GM12878 (cell line): ENCODE measurements at regions not wholly inside any gene's neighbourhood (a gene's known extent, or its start where the extent isn't known, plus 50 kb on each side); places are given as distances from the start of the nearest gene placed in this dataset.

Source experiments
- ETV6 ChIP-seq, 2 experiments: fragments of 450-650 bp in 1 of 2; IDR thresholded peaks in 1 of 2; conservative IDR thresholded peaks in 1 of 2; 2 replicates each; pipeline ENCODE4 v1.6.1; 2014; ENCODE audit warnings: antibody characterized with exemption in 1 of 2, borderline replicate concordance in 1 of 2, low read depth in 1 of 2, mild to moderate bottlenecking in 1 of 2, moderate library complexity in 1 of 2
- FOXM1 ChIP-seq: IDR thresholded peaks from 2 replicates; pipeline ENCODE4 v1.6.1; 2012; ENCODE audit warnings: low read depth, mild to moderate bottlenecking, inconsistent platforms, low read length, moderate library complexity
- HDAC2 ChIP-seq: fragments of 200-600 bp; sonication (generic); IDR thresholded peaks from 2 replicates; pipeline ENCODE4 v1.6.1; 2017
- IKZF1 ChIP-seq: fragments of 450-650 bp; conservative IDR thresholded peaks from 2 replicates; pipeline ENCODE4 v1.6.1; 2017; ENCODE audit warnings: antibody characterized with exemption, mild to moderate bottlenecking
- JUND ChIP-seq: IDR thresholded peaks from 2 replicates; pipeline ENCODE4 v1.6.1; 2012; ENCODE audit warnings: low read depth, mild to moderate bottlenecking, low read length, improper control_type of control experiment, moderate library complexity
- MXI1 ChIP-seq: fragments of 150-350 bp; IDR thresholded peaks from 2 replicates; pipeline ENCODE4 v1.6.1; 2011; ENCODE audit warnings: low read depth, mild to moderate bottlenecking, inconsistent platforms, low read length, improper control_type of control experiment
- NFYA ChIP-seq: IDR thresholded peaks from 2 replicates; pipeline ENCODE4 v1.6.1; 2011; ENCODE audit warnings: low read depth, mild to moderate bottlenecking, low read length, improper control_type of control experiment, borderline replicate concordance
- POLR2AphosphoS2 ChIP-seq: IDR thresholded peaks from 2 replicates; pipeline ENCODE4 v1.6.1; 2011; ENCODE audit warnings: low read depth, mild to moderate bottlenecking, low read length, improper control_type of control experiment, moderate library complexity
- SIX5 ChIP-seq: IDR thresholded peaks from 2 replicates; pipeline ENCODE4 v1.6.1; 2011; ENCODE audit warnings: mild to moderate bottlenecking, low read depth, low read length, moderate library complexity; ENCODE audit not compliant: severe bottlenecking
- TCF7 ChIP-seq: IDR thresholded peaks from 2 replicates; pipeline ENCODE4 v1.6.1; 2014; ENCODE audit warnings: antibody characterized with exemption, borderline replicate concordance
- YY1 ChIP-seq: IDR thresholded peaks from 2 replicates; pipeline ENCODE4 v1.6.1; 2011; ENCODE audit warnings: low read depth, mild to moderate bottlenecking, low read length

GRCh38 chr10:130453721-130454542, 317.7 kb downstream of the GLRX3 start:
- no peak for TF ChIP-seq ETV6 (conservative IDR thresholded peaks at IDR 0.05 in 1 of 2, IDR thresholded peaks at IDR 0.05 in 1 of 2; ENCODE audit: borderline replicate concordance in 1 of 2, low read depth in 1 of 2)
- TF ChIP-seq YY1, result no peak
- TF ChIP-seq JUND, result no peak
- TF ChIP-seq POLR2AphosphoS2, result no peak
- TF ChIP-seq TCF7, result no peak
- TF ChIP-seq FOXM1, result no peak
- TF ChIP-seq SIX5, result no peak
- no peak for TF ChIP-seq NFYA
- TF ChIP-seq IKZF1, result no peak
- TF ChIP-seq HDAC2, result no peak
- TF ChIP-seq MXI1, result no peak
